ENCODE measurements at regions not wholly inside any gene's neighbourhood (a gene's known extent, or its start where the extent isn't known, plus 50 kb on each side); places are given as distances from the start of the nearest gene placed in this dataset.

- in situ Hi-C loops (cut with MboI; ENCODE audit: low sequenced_read_pairs in 4 of 4) = no loop called here
- DNase-seq (no peak), ATAC-seq (no peak)
- H3K27me3 ChIP-seq = no peaks in the 10 kb centered on the region
- no peak overlapping the region for H3K27ac ChIP-seq
- no peaks in the 10 kb centered on the region for H3K36me3 ChIP-seq
- TF ChIP-seq POLR2A (IDR thresholded peaks at IDR 0.05) = no peak
- no peak for TF ChIP-seq CTCF (IDR thresholded peaks at IDR 0.05 in 4 of 5, conservative IDR thresholded peaks at IDR 0.05 in 1 of 5)
- H3K4me1 ChIP-seq = peaks cover 0 to 7% of the 10 kb centered on the region in 2 donors
- H3K9me3 ChIP-seq = no peaks in the 10 kb centered on the region
- intact Hi-C loops (cut with DNase I; ENCODE audit: low total_unique reads) = no loop called here
- no peak overlapping the region for H3K4me3 ChIP-seq
Observed at GRCh38 chr7:130831322-130831721, 97.3 kb upstream of the KLF14 start.

GRCh38 chr7:130831817-130832481 lies 97.9 kb upstream of the KLF14 start:
- H3K4me1 ChIP-seq = peaks cover 0 to 10% of the 10 kb centered on the region in 2 donors
- H3K27me3 ChIP-seq = no peaks in the 10 kb centered on the region
- ATAC-seq = peak in 1 of 2 donors; percentile 34
- no peak overlapping the region for H3K27ac ChIP-seq
- no peak overlapping the region for H3K4me3 ChIP-seq
- DNase-seq = no peak
- TF ChIP-seq POLR2A (IDR thresholded peaks at IDR 0.05) = no peak
- TF ChIP-seq CTCF (IDR thresholded peaks at IDR 0.05 in 4 of 5, conservative IDR thresholded peaks at IDR 0.05 in 1 of 5) = peak; percentile 50 to 73 (median 71)
- intact Hi-C loops (cut with DNase I; ENCODE audit: low total_unique reads) = loop anchor here (1.0 to 2.0 kb wide), 2 partner anchors 589 to 760 kb away; no protein-coding TSS in a partner anchor
- no peaks in the 10 kb centered on the region for H3K9me3 ChIP-seq
- H3K36me3 ChIP-seq = no peaks in the 10 kb centered on the region
- in situ Hi-C loops (cut with MboI; ENCODE audit: low sequenced_read_pairs in 4 of 4) = no loop called here

GRCh38 chr7:130838738-130839137 lies 104.7 kb upstream of the KLF14 start:
- H3K27ac ChIP-seq = no peak overlapping the region
- peaks cover 0 to 3% of the 10 kb centered on the region in 2 donors for H3K4me1 ChIP-seq
- ATAC-seq = no peak
- H3K27me3 ChIP-seq = no peaks in the 10 kb centered on the region
- DNase-seq = no peak
- H3K4me3 ChIP-seq = no peak overlapping the region
- no peaks in the 10 kb centered on the region for H3K36me3 ChIP-seq
- no peaks in the 10 kb centered on the region for H3K9me3 ChIP-seq
- in situ Hi-C loops (cut with MboI; ENCODE audit: low sequenced_read_pairs in 4 of 4) = no loop called here
- TF ChIP-seq POLR2A (IDR thresholded peaks at IDR 0.05) (no peak), CTCF (IDR thresholded peaks at IDR 0.05 in 4 of 5, conservative IDR thresholded peaks at IDR 0.05 in 1 of 5) (no peak)
- intact Hi-C loops (cut with DNase I; ENCODE audit: low total_unique reads) = no loop called here

- H3K9me3 ChIP-seq = no peaks in the 10 kb centered on the region
- no peak overlapping the region for H3K27ac ChIP-seq
- DNase-seq (no peak), ATAC-seq (no peak)
- H3K27me3 ChIP-seq = no peaks in the 10 kb centered on the region
- no peak overlapping the region for H3K4me3 ChIP-seq
- peaks cover 0 to 3% of the 10 kb centered on the region in 2 donors for H3K4me1 ChIP-seq
- TF ChIP-seq CTCF (IDR thresholded peaks at IDR 0.05 in 4 of 5, conservative IDR thresholded peaks at IDR 0.05 in 1 of 5) = no peak
- no peak for TF ChIP-seq POLR2A (IDR thresholded peaks at IDR 0.05)
- no peaks in the 10 kb centered on the region for H3K36me3 ChIP-seq
- intact Hi-C loops (cut with DNase I; ENCODE audit: low total_unique reads) (no loop called here), in situ Hi-C loops (cut with MboI; ENCODE audit: low sequenced_read_pairs in 4 of 4) (no loop called here)
Observed at GRCh38 chr7:130840599-130840998, 106.6 kb upstream of the KLF14 start.

- H3K27ac ChIP-seq = no peak overlapping the region
- no peaks in the 10 kb centered on the region for H3K9me3 ChIP-seq
- DNase-seq (no peak), ATAC-seq (no peak)
- intact Hi-C loops (cut with DNase I; ENCODE audit: low total_unique reads) = no loop called here
- H3K36me3 ChIP-seq = no peaks in the 10 kb centered on the region
- no peak overlapping the region for H3K4me3 ChIP-seq
- TF ChIP-seq POLR2A (IDR thresholded peaks at IDR 0.05) = no peak
- TF ChIP-seq CTCF (IDR thresholded peaks at IDR 0.05 in 4 of 5, conservative IDR thresholded peaks at IDR 0.05 in 1 of 5) = no peak
- in situ Hi-C loops (cut with MboI; ENCODE audit: low sequenced_read_pairs in 4 of 4) = no loop called here
- H3K27me3 ChIP-seq = no peaks in the 10 kb centered on the region
- peaks cover 0 to 2% of the 10 kb centered on the region in 2 donors for H3K4me1 ChIP-seq
Observed at GRCh38 chr7:130841416-130841815, 107.4 kb upstream of the KLF14 start.

Data from gastrocnemius medialis (tissue), 4 donors.